AG09309 (cell line): ENCODE measurements at regions not wholly inside any gene's neighbourhood (a gene's known extent, or its start where the extent isn't known, plus 50 kb on each side); places are given as distances from the start of the nearest gene placed in this dataset.

Experiments
- DNase-seq: peaks from one replicate; pipeline ENCODE4 v3.0.0-alpha.2; 2010; ENCODE audit warnings: low read depth
- H3K4me3 ChIP-seq: 2 replicates; pipeline ENCODE4 v1.5.1; 2011; ENCODE audit warnings: mild to moderate bottlenecking, low read depth, low read length, moderate library complexity; ENCODE audit not compliant: control insufficient read depth
- TF ChIP-seq, protein P1 (sequence below): IDR thresholded peaks from 2 replicates; pipeline ENCODE4 v1.5.1; 2011; ENCODE audit warnings: mild to moderate bottlenecking, low read depth, low read length, inconsistent platforms; ENCODE audit not compliant: insufficient read depth, control insufficient read depth; ENCODE audit errors: missing control alignments

DNA sequence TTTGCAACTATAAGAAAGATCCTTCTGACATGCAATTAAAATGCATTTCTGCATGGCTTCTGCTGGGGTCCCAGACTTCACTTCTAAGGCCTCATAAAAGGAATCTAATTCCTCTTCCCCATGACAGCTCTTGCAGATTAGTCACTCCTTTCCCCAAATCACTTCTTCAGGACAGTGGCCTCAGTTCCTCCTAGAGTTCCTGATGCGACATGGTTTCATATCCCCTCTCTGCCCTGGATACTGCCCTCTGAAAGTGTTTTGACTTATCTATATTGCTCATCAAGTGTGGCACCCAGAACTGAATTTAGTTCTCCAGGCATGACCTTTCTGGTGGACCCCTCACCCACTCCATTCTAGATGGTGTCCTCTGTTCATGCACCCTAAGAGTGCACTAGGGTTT, 238.1 kb downstream of the FOXO1 start:
- DNase-seq, result no peak
- no peak overlapping the region for H3K4me3 ChIP-seq

DNA sequence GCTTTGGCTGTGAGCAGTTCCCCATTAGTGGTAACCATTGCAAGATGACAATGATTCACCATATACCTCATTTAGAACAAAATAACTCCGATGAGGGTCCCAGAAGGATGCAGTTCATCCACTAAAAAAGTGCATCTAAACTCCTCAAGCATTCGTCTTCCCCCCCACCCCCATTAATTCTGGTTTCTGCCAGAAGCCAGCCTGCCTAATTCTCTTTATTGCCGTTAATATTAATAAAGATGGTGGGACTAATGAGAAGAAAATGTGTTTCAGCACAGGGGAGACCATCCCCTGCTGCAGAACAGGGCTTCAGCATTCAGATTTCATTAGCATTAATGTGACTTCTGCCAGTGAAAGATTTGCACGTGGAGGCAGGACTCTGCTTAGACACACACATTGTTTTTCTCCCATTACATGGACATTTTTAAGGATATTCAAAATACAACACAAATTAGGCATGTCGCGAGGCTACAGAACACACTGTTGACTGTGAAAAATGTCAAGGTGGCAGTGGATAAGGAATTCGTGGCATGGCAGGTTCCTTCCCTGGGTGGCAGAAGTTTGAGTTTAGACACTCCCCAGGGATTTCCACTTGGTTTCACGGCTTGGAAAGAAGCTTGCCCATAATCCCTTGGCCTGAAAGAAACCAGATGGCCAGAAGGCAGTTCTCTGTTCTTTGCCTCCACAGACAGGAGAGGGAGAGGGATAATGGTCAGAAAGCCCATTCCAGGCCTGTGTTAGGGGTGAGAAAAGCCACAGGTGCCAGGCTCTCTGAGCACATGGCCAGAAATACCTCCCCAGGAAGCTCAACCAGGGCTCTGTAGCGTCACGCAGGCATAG, 236.5 kb downstream of the FOXO1 start:
- H3K4me3 ChIP-seq, result no peak overlapping the region
- TF ChIP-seq, protein P1, sequence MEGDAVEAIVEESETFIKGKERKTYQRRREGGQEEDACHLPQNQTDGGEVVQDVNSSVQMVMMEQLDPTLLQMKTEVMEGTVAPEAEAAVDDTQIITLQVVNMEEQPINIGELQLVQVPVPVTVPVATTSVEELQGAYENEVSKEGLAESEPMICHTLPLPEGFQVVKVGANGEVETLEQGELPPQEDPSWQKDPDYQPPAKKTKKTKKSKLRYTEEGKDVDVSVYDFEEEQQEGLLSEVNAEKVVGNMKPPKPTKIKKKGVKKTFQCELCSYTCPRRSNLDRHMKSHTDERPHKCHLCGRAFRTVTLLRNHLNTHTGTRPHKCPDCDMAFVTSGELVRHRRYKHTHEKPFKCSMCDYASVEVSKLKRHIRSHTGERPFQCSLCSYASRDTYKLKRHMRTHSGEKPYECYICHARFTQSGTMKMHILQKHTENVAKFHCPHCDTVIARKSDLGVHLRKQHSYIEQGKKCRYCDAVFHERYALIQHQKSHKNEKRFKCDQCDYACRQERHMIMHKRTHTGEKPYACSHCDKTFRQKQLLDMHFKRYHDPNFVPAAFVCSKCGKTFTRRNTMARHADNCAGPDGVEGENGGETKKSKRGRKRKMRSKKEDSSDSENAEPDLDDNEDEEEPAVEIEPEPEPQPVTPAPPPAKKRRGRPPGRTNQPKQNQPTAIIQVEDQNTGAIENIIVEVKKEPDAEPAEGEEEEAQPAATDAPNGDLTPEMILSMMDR, result no peak
- DNase-seq, result no peak

More for the DNA sequence above, 238.1 kb downstream of the FOXO1 start:
- TF ChIP-seq, protein P1, result no peak

DNA sequence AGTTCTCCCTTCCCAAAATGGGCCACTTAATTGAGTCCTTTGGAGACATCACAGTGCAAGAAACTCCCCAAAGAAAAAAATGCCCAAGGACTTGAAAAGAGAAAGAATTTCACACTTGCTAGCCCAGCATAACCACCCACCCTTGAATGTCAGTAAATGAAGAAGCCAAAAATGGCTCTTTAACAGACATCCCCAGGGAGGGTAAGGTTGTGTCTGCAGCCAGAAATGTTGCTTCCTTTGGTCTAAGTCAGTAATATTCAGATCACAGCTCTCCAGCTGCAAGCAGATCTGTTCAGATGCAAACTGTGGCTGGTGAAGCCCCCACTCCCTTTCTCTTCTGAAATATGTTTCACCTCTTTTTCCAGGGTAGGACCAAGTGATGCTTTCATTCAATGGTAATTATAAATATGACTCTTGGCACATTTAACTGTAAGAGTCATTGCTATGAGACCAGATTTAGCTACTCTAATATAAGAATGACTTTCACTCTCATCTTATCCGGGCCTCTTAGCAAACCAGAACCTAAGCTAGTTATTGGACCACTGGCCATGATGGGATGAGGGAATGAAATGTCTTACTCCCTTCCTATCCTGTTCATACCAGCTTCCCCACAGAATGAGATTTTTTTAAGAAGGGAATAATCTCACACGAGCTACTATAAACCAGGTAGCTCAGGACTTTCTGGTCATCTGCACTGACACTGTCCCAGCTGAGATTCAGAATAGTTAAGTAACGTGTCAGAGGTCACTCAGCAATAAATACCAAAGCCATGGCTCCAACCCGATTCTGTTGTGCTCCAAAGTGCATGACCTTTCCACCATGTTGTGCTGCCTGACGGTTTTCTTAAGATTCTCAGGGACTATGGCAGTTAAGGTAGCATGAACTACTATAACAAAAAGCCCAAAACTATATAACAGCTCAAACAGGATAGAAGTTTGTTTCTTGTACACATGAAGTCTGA, 234.1 kb downstream of the FOXO1 start:
- DNase-seq, result no peak
- TF ChIP-seq, protein P1, result no peak
- H3K4me3 ChIP-seq, result no peak overlapping the region

DNA sequence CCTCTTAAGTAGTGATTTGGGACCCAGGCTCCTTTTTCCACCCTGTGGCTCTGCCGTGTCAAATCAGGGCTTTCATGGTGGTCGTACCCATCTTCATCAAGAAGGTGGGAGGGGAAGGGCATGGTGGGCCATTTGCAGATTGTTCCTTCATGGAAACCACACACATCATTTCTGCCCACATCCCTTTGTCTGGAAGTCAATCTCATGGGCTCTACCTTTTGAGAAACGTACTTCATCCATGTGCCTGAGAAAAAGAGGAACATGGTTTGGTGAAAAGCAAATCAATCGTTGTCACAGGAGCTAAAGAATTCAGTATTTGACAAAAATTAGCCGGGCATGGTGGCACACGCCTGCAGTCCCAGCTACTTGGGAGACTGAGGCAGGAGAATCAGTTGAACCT, 233.4 kb downstream of the FOXO1 start:
- no peak overlapping the region for H3K4me3 ChIP-seq

DNA sequence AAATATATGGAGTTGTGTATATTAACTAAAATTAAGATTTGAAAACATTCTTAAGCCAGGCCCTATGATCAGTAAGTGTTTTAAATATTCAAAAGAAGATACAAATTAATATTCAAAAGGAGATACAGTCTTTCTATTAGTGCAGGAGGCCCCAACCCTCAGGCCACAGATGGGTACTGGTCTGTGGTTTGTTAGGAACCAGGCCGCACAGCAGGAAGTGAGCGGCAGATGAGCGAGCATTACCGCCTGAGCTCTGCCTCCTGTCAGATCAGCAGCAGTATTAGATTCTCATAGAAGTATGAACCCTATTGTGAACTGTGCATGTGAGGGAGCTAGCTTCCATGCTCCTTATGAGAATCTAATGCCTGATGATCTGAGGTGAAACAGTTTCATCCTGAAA, 232.9 kb downstream of the FOXO1 start:
- DNase-seq, result no peak
- TF ChIP-seq, protein P1, result no peak
- no peak overlapping the region for H3K4me3 ChIP-seq

More for the DNA sequence above, 233.4 kb downstream of the FOXO1 start:
- DNase-seq, result no peak
- TF ChIP-seq, protein P1, result no peak

DNA sequence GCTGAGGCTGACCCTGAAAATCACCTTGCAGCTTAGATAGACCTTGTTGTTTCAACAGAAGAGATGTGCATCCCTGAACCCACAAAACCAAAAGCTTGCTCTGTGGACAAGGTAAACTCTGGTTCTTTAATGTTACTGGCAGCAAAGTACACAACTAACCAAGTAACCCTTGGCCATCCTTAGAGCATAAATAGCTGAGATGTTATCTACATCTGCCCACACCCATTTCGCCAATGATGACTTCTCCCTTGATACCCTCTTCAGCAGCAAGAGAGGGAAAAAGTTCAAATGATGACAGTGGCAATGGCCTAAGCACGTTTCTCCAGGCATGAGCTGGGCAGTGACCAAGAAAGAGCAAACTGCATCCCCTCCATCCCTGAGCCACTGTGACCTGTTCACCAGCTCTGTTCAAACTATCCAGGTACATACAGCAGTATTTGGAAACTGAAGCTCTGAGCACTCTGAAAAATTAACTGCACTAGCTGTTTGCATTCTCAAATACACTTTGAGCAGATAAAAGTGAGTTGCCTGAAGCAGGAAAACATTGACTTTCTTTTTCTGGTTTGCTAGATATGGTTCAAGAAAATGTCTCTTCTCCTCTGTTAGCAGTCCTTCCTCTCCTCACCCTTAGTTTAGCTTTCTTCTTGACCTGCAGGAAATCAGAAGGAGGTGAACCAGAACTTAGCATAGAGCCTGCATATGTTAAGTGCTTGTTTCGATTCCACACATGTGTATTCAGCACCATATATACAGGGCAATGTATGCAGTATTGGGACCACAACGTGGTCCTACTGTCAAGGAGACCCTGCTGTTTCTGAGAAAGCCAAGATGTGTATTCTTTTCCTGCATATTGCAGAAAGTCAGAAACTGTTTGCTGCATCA, 231.7 kb downstream of the FOXO1 start:
- DNase-seq, result no peak
- TF ChIP-seq, protein P1, result no peak
- no peak overlapping the region for H3K4me3 ChIP-seq
